Panc1 (cell line): ENCODE measurements at regions not wholly inside any gene's neighbourhood (a gene's known extent, or its start where the extent isn't known, plus 50 kb on each side); places are given as distances from the start of the nearest gene placed in this dataset.

Experiments
- ATAC-seq: fragments of 200-7000 bp; cut with Tn5 transposase; 2 replicates; pipeline ENCODE4 v1.9.1; 2020; ENCODE audit warnings: mild to moderate bottlenecking, moderate library complexity
- BruUV-seq: library from RNA; stranded (reverse); fragments of 400-500 nt; replicated peaks from 2 replicates; lab custom pipeline; 2021; lab: Mats Ljungman, UMichigan
- CTCF ChIA-PET: fragments of 300-600 bp; sonication (Branson Sonifier 250); formaldehyde crosslinking; loops from one replicate; lab custom pipeline; 2022; ENCODE audit warnings: antibody characterized with exemption; lab: Charles Lee
- POLR2A ChIA-PET: fragments of 300-600 bp; sonication (Branson Sonifier 250); formaldehyde crosslinking; loops from one replicate; lab custom pipeline; 2022; ENCODE audit warnings: antibody characterized with exemption; lab: Charles Lee
- DNase-seq: peaks from one replicate; pipeline ENCODE4 v3.0.0-alpha.2; 2010; ENCODE audit warnings: low read depth, low spot score
- H3K27ac ChIP-seq: 2 replicates; pipeline ENCODE4 v1.5.1; 2011; ENCODE audit warnings: mild to moderate bottlenecking, low read length, inconsistent platforms
- H3K27me3 ChIP-seq: fragments of 200-500 bp; sonication (Bioruptor generic); 2 replicates; pipeline ENCODE4 v1.6.0; 2014; ENCODE audit warnings: low read length, inconsistent platforms; ENCODE audit not compliant: control insufficient read depth, insufficient read depth
- H3K36me3 ChIP-seq: fragments of 200-500 bp; sonication (Bioruptor generic); 2 replicates; pipeline ENCODE4 v1.5.1; 2014; ENCODE audit warnings: inconsistent platforms, mild to moderate bottlenecking, low read length, moderate library complexity; ENCODE audit not compliant: control insufficient read depth, insufficient read depth
- H3K4me1 ChIP-seq: 2 replicates; pipeline ENCODE4 v1.5.1; 2011; ENCODE audit warnings: inconsistent platforms, mild to moderate bottlenecking, low read length, moderate library complexity; ENCODE audit not compliant: control insufficient read depth, insufficient read depth
- H3K4me3 ChIP-seq, 2 experiments: 2 replicates each; pipeline ENCODE4 v1.5.1; 2011 to 2012; ENCODE audit warnings: low read depth in 2 of 2, low read length in 2 of 2, mild to moderate bottlenecking in 2 of 2, inconsistent platforms in 1 of 2, moderate library complexity in 1 of 2
- H3K9me3 ChIP-seq: fragments of 200-500 bp; sonication (Bioruptor generic); 2 replicates; pipeline ENCODE4 v1.5.1; 2014; ENCODE audit warnings: low read depth, mild to moderate bottlenecking, inconsistent platforms, low read length, moderate library complexity; ENCODE audit not compliant: control insufficient read depth, insufficient read depth
- POLR2AphosphoS5 ChIP-seq: IDR thresholded peaks from 2 replicates; pipeline ENCODE4 v1.6.1; 2012; ENCODE audit warnings: mild to moderate bottlenecking, low read depth, low read length, moderate library complexity
- SIN3A ChIP-seq: IDR thresholded peaks from 2 replicates; pipeline ENCODE4 v1.6.1; 2012; ENCODE audit warnings: low read depth, mild to moderate bottlenecking, low read length, moderate library complexity, borderline replicate concordance; ENCODE audit not compliant: insufficient read depth
- TCF7L2 ChIP-seq: IDR thresholded peaks from 2 replicates; pipeline ENCODE4 v1.6.1; 2011; ENCODE audit warnings: mild to moderate bottlenecking, low read depth, low read length, inconsistent platforms
- in situ Hi-C: cut with HindIII; loops from 2 replicates; pipeline ENCODE4 v1.10.0; 2016; ENCODE audit warnings: low sequenced_read_pairs, low pct_unique_long_range_greater_than_20kb
- intact Hi-C: fragments of 100-400 bp; cut with micrococcal nuclease; formaldehyde crosslinking; loops from one replicate; pipeline ENCODE4 v1.10.0; 2022; ENCODE audit not compliant: unreplicated experiment
- TF ChIP-seq, protein P1 (sequence below), 2 experiments: IDR thresholded peaks; 2 replicates each; pipeline ENCODE4 v1.6.1; 2011 to 2012; ENCODE audit warnings: low read depth in 2 of 2, control low read depth in 1 of 2, low read length in 1 of 2, mild to moderate bottlenecking in 1 of 2, moderate library complexity in 1 of 2; ENCODE audit not compliant: insufficient read depth in 1 of 2
- TF ChIP-seq, protein P2 (sequence below): fragments of 450-650 bp; IDR thresholded peaks from 2 replicates; pipeline ENCODE4 v1.5.1; 2017; ENCODE audit warnings: mild to moderate bottlenecking

DNA sequence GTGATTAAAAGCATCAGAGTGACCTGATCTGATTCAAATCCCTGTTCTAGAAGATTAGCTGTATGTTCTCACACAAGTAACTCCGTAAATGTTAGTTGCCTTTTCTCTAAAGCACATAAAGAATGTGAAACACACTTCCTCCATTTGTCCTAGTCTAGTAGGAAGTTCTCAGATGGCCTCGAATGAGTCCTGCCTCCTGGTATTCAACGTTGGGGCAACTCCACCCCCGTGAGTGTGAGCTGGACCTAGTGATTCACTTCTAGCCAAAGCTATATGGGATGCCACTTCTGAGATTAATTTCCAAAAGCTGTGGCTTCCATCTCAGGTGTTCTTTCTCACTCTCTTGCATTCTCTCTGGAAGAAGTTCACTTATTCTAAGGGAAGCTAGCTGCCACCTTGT is 267.6 kb downstream of the GPATCH2 start:
- TF ChIP-seq, protein P1, sequence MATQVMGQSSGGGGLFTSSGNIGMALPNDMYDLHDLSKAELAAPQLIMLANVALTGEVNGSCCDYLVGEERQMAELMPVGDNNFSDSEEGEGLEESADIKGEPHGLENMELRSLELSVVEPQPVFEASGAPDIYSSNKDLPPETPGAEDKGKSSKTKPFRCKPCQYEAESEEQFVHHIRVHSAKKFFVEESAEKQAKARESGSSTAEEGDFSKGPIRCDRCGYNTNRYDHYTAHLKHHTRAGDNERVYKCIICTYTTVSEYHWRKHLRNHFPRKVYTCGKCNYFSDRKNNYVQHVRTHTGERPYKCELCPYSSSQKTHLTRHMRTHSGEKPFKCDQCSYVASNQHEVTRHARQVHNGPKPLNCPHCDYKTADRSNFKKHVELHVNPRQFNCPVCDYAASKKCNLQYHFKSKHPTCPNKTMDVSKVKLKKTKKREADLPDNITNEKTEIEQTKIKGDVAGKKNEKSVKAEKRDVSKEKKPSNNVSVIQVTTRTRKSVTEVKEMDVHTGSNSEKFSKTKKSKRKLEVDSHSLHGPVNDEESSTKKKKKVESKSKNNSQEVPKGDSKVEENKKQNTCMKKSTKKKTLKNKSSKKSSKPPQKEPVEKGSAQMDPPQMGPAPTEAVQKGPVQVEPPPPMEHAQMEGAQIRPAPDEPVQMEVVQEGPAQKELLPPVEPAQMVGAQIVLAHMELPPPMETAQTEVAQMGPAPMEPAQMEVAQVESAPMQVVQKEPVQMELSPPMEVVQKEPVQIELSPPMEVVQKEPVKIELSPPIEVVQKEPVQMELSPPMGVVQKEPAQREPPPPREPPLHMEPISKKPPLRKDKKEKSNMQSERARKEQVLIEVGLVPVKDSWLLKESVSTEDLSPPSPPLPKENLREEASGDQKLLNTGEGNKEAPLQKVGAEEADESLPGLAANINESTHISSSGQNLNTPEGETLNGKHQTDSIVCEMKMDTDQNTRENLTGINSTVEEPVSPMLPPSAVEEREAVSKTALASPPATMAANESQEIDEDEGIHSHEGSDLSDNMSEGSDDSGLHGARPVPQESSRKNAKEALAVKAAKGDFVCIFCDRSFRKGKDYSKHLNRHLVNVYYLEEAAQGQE (IDR thresholded peaks at IDR 0.05; ENCODE audit: insufficient read depth in 1 of 2, low read depth in 2 of 2, low read length in 1 of 2): no peak
- TF ChIP-seq POLR2AphosphoS5 (no peak), SIN3A (no peak), TCF7L2 (no peak)
- TF ChIP-seq, protein P2, sequence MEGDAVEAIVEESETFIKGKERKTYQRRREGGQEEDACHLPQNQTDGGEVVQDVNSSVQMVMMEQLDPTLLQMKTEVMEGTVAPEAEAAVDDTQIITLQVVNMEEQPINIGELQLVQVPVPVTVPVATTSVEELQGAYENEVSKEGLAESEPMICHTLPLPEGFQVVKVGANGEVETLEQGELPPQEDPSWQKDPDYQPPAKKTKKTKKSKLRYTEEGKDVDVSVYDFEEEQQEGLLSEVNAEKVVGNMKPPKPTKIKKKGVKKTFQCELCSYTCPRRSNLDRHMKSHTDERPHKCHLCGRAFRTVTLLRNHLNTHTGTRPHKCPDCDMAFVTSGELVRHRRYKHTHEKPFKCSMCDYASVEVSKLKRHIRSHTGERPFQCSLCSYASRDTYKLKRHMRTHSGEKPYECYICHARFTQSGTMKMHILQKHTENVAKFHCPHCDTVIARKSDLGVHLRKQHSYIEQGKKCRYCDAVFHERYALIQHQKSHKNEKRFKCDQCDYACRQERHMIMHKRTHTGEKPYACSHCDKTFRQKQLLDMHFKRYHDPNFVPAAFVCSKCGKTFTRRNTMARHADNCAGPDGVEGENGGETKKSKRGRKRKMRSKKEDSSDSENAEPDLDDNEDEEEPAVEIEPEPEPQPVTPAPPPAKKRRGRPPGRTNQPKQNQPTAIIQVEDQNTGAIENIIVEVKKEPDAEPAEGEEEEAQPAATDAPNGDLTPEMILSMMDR: no peak
- ATAC-seq (no peak), DNase-seq (no peak)
- BruUV-seq: no TSS peak
- Histone ChIP-seq H3K27ac (no peak overlapping the region), H3K9me3 (no peaks in the 10 kb centered on the region), H3K4me1 (no peaks in the 10 kb centered on the region), H3K36me3 (no peaks in the 10 kb centered on the region), H3K4me3 (no peak overlapping the region), H3K27me3 (no peaks in the 10 kb centered on the region)
- POLR2A ChIA-PET: no interaction called here
- intact Hi-C loops: no loop called here
- in situ Hi-C loops: no loop called here
- CTCF ChIA-PET: no interaction called here

DNA sequence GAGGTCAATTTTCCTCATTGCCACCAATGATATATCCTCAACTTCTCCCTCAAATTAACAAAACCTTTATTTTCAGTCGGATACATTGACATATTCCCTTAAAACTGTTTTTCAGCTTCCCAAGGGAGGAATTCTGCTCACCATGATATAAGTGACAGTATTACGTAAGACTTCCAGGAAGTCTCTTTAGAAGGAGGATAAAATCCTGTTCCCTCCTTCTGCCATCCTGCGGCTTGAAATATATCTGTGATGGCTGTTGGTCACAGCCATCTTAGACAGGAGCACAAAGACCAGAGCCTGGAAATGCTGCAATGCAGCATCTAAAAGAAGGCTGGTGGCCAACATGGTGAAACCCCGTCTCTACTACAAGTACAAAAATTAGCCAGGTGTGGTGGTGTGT is 270.4 kb downstream of the GPATCH2 start:
- no peak for DNase-seq
- no peak for TF ChIP-seq TCF7L2
- TF ChIP-seq, protein P1 (IDR thresholded peaks at IDR 0.05; ENCODE audit: insufficient read depth in 1 of 2, low read depth in 2 of 2, low read length in 1 of 2): no peak
- no peak for TF ChIP-seq POLR2AphosphoS5
- TF ChIP-seq, protein P2: no peak
- no peak for TF ChIP-seq SIN3A
- H3K9me3 ChIP-seq: no peaks in the 10 kb centered on the region
- H3K36me3 ChIP-seq: no peaks in the 10 kb centered on the region
- POLR2A ChIA-PET: no interaction called here
- no peaks in the 10 kb centered on the region for H3K4me1 ChIP-seq
- BruUV-seq: no TSS peak
- CTCF ChIA-PET: no interaction called here
- intact Hi-C loops (no loop called here), in situ Hi-C loops (no loop called here)
- ATAC-seq: no peak
- no peaks in the 10 kb centered on the region for H3K27me3 ChIP-seq
- H3K4me3 ChIP-seq: no peak overlapping the region
- H3K27ac ChIP-seq: no peak overlapping the region
